ENCODE measurements at regions not wholly inside any gene's neighbourhood (a gene's known extent, or its start where the extent isn't known, plus 50 kb on each side); places are given as distances from the start of the nearest gene placed in this dataset.

DNA sequence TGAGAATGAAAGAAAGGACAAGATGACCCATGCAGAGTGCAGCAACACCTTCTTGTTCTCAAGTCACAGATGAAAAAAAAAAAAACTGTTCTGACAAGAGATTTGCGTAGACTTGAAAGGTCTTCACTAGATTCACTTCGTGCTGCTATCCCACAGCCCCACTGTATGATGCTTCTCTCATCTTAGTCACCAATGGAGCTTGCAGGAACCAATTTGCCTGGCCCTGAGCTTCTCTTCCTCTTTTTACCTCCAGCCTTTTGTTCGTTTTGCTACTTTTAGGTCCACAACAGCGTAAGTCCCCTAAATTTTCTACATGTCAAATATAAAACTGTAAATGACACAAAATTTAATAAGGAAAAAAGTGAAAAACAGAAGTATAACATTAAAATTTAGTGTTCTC is 107.9 kb upstream of the NAP1L1 start:
- no peak for TF ChIP-seq EZH2phosphoT487 (IDR thresholded peaks at IDR 0.05; ENCODE audit: borderline replicate concordance, low read depth, low read length)
- TF ChIP-seq, protein P1, sequence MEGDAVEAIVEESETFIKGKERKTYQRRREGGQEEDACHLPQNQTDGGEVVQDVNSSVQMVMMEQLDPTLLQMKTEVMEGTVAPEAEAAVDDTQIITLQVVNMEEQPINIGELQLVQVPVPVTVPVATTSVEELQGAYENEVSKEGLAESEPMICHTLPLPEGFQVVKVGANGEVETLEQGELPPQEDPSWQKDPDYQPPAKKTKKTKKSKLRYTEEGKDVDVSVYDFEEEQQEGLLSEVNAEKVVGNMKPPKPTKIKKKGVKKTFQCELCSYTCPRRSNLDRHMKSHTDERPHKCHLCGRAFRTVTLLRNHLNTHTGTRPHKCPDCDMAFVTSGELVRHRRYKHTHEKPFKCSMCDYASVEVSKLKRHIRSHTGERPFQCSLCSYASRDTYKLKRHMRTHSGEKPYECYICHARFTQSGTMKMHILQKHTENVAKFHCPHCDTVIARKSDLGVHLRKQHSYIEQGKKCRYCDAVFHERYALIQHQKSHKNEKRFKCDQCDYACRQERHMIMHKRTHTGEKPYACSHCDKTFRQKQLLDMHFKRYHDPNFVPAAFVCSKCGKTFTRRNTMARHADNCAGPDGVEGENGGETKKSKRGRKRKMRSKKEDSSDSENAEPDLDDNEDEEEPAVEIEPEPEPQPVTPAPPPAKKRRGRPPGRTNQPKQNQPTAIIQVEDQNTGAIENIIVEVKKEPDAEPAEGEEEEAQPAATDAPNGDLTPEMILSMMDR (conservative IDR thresholded peaks at IDR 0.05; ENCODE audit: low read length), result no peak
- intact Hi-C loops (cut with micrococcal nuclease; ENCODE audit: unreplicated experiment), result no loop called here
- Histone ChIP-seq H3K36me3 (ENCODE audit: insufficient read depth, low read length) (no peaks in the 10 kb centered on the region), H4K20me1 (ENCODE audit: insufficient read depth, low read length) (no peaks in the 10 kb centered on the region), H2AFZ (ENCODE audit: low read length) (no peak overlapping the region), H3K4me2 (ENCODE audit: low read length) (no peak overlapping the region), H3K4me1 (ENCODE audit: insufficient read depth, low read length, poor library complexity, severe bottlenecking) (no peaks in the 10 kb centered on the region), H3K9me3 (ENCODE audit: low read length) (no peaks in the 10 kb centered on the region), H3K79me2 (ENCODE audit: insufficient read depth, low read depth, low read length) (no peaks in the 10 kb centered on the region), H3K27ac (ENCODE audit: low read depth, low read length, poor library complexity, severe bottlenecking) (no peak overlapping the region), H3K9me2 (ENCODE audit: insufficient read depth, low read length) (no peaks in the 10 kb centered on the region), H3K4me3 (ENCODE audit: low read depth, low read length, poor library complexity, severe bottlenecking) (no peak overlapping the region)
- POLR2A ChIA-PET, result interaction anchor here (2.1 kb wide), 1 partner anchor 12 kb away, joined by 5 read pairs; no protein-coding TSS in a partner anchor
- DNase-seq (ENCODE audit: low spot score), result no peak
- CTCF ChIA-PET (ENCODE audit: unreplicated experiment), result no interaction called here
- no TSS peak for BruUV-seq (replicated peaks)

DNA sequence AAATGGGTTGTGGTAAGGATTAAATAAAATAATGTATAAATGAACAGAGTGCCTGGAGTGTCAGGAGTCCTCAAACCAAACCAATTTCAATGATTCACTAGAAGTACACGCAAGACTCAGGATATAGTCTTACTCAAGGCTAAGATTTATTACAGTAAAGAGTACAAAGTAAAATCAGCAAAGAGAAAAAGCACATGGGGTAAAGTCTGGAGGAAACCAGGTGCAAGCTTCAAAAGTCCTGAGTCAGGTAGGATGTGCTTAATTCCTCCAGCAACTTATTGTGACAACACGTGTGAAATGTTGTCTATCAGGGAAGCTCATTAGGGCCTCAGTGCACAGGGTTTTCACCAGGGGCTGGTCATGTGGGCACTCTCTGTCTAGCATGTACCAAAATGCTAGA is 105.8 kb upstream of the NAP1L1 start:
- CTCF ChIA-PET (ENCODE audit: unreplicated experiment), result no interaction called here
- TF ChIP-seq EZH2phosphoT487 (IDR thresholded peaks at IDR 0.05; ENCODE audit: borderline replicate concordance, low read depth, low read length), result no peak
- TF ChIP-seq, protein P1 (conservative IDR thresholded peaks at IDR 0.05; ENCODE audit: low read length), result no peak
- BruUV-seq (replicated peaks), result no TSS peak
- Histone ChIP-seq H3K4me1 (ENCODE audit: insufficient read depth, low read length, poor library complexity, severe bottlenecking) (no peaks in the 10 kb centered on the region), H3K4me3 (ENCODE audit: low read depth, low read length, poor library complexity, severe bottlenecking) (no peak overlapping the region), H3K27ac (ENCODE audit: low read depth, low read length, poor library complexity, severe bottlenecking) (no peak overlapping the region), H3K4me2 (ENCODE audit: low read length) (no peak overlapping the region), H3K9me3 (ENCODE audit: low read length) (no peaks in the 10 kb centered on the region), H4K20me1 (ENCODE audit: insufficient read depth, low read length) (no peaks in the 10 kb centered on the region), H3K79me2 (ENCODE audit: insufficient read depth, low read depth, low read length) (no peaks in the 10 kb centered on the region), H2AFZ (ENCODE audit: low read length) (no peak overlapping the region), H3K9me2 (ENCODE audit: insufficient read depth, low read length) (no peaks in the 10 kb centered on the region), H3K36me3 (ENCODE audit: insufficient read depth, low read length) (no peaks in the 10 kb centered on the region)
- no peak for DNase-seq (ENCODE audit: low spot score)
- intact Hi-C loops (cut with micrococcal nuclease; ENCODE audit: unreplicated experiment), result no loop called here
- POLR2A ChIA-PET, result interaction anchor here (0.7 to 1.0 kb wide), 3 partner anchors 14 to 48 kb away, joined by 3 read pairs; no protein-coding TSS in a partner anchor

DNA sequence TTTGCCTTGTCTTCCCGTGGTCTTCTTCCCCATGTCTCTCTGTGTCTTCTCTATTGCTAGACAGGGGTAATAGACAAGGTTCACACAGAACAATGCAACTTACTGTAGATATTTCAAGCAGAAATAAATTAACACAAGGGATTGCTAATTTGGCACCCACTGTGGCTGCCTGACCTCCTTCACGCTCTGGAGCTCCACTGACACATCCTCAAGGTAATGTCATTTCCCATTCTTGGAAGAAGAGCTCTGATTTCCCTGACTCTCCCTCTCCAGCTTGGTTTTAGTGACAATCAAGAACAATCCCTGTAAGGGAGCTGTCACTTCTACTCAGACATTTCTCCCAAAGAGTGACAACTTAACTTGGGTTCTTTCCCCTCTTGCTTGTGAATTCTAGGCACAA is 105.4 kb upstream of the NAP1L1 start:
- no peak for DNase-seq (ENCODE audit: low spot score)
- no peak overlapping the region for H3K4me3 ChIP-seq (ENCODE audit: low read depth, low read length, poor library complexity, severe bottlenecking)
- intact Hi-C loops (cut with micrococcal nuclease; ENCODE audit: unreplicated experiment), result no loop called here
- H3K9me2 ChIP-seq (ENCODE audit: insufficient read depth, low read length), result no peaks in the 10 kb centered on the region
- H3K27ac ChIP-seq (ENCODE audit: low read depth, low read length, poor library complexity, severe bottlenecking), result no peak overlapping the region
- H3K4me1 ChIP-seq (ENCODE audit: insufficient read depth, low read length, poor library complexity, severe bottlenecking), result no peaks in the 10 kb centered on the region
- TF ChIP-seq, protein P1 (conservative IDR thresholded peaks at IDR 0.05; ENCODE audit: low read length), result no peak
- H3K79me2 ChIP-seq (ENCODE audit: insufficient read depth, low read depth, low read length), result no peaks in the 10 kb centered on the region
- H3K9me3 ChIP-seq (ENCODE audit: low read length), result no peaks in the 10 kb centered on the region
- H3K36me3 ChIP-seq (ENCODE audit: insufficient read depth, low read length), result no peaks in the 10 kb centered on the region
- ChIA-PET POLR2A (interaction anchor here (0.5 to 1.0 kb wide), 5 partner anchors 13 to 54 kb away, joined by 3 read pairs; no protein-coding TSS in a partner anchor), CTCF (ENCODE audit: unreplicated experiment) (no interaction called here)
- H2AFZ ChIP-seq (ENCODE audit: low read length), result no peak overlapping the region
- H4K20me1 ChIP-seq (ENCODE audit: insufficient read depth, low read length), result no peaks in the 10 kb centered on the region
- H3K4me2 ChIP-seq (ENCODE audit: low read length), result no peak overlapping the region
- BruUV-seq (replicated peaks), result no TSS peak

All from OCI-LY7 (cell line).